HG02884 (cell line): ENCODE measurements at regions not wholly inside any gene's neighbourhood (a gene's known extent, or its start where the extent isn't known, plus 50 kb on each side); places are given as distances from the start of the nearest gene placed in this dataset.

Source experiments
- ATAC-seq: cut with Tn5 transposase; IDR thresholded peaks from one replicate; pipeline ENCODE4 v1.9.1; 2021; ENCODE audit warnings: mild to moderate bottlenecking, moderate library complexity; ENCODE audit not compliant: unreplicated experiment

GRCh38 chr1:60153961-60154360, 80.4 kb upstream of the C1orf87 start:
- ATAC-seq, result no peak

GRCh38 chr1:60152891-60153290, 79.3 kb upstream of the C1orf87 start:
- no peak for ATAC-seq

GRCh38 chr1:60151311-60151710, 77.7 kb upstream of the C1orf87 start:
- ATAC-seq, result no peak

GRCh38 chr1:60149251-60149650, 75.7 kb upstream of the C1orf87 start:
- no peak for ATAC-seq

GRCh38 chr1:60146884-60147283, 73.3 kb upstream of the C1orf87 start:
- ATAC-seq, result no peak

- ATAC-seq, result no peak
Observed at GRCh38 chr1:60145771-60146170, 72.2 kb upstream of the C1orf87 start.

GRCh38 chr1:60141743-60142142, 68.2 kb upstream of the C1orf87 start:
- no peak for ATAC-seq

- no peak for ATAC-seq
Observed at GRCh38 chr1:60141276-60141675, 67.7 kb upstream of the C1orf87 start.

GRCh38 chr1:60137406-60137805, 63.8 kb upstream of the C1orf87 start:
- ATAC-seq, result no peak

- no peak for ATAC-seq
Observed at GRCh38 chr1:60136395-60136794, 62.8 kb upstream of the C1orf87 start.

GRCh38 chr1:60134716-60135115, 61.1 kb upstream of the C1orf87 start:
- no peak for ATAC-seq

- no peak for ATAC-seq
Observed at GRCh38 chr1:60133848-60134247, 60.3 kb upstream of the C1orf87 start.

- ATAC-seq, result no peak
Observed at GRCh38 chr1:60133000-60133673, 59.6 kb upstream of the C1orf87 start.

GRCh38 chr1:60132108-60132507, 58.5 kb upstream of the C1orf87 start:
- ATAC-seq, result no peak

GRCh38 chr1:60130703-60131102, 57.1 kb upstream of the C1orf87 start:
- no peak for ATAC-seq

GRCh38 chr1:60129911-60130310, 56.3 kb upstream of the C1orf87 start:
- ATAC-seq, result no peak

- ATAC-seq, result no peak
Observed at GRCh38 chr1:60126723-60127122, 53.2 kb upstream of the C1orf87 start.
